ENCODE measurements at regions not wholly inside any gene's neighbourhood (a gene's known extent, or its start where the extent isn't known, plus 50 kb on each side); places are given as distances from the start of the nearest gene placed in this dataset.

DNA sequence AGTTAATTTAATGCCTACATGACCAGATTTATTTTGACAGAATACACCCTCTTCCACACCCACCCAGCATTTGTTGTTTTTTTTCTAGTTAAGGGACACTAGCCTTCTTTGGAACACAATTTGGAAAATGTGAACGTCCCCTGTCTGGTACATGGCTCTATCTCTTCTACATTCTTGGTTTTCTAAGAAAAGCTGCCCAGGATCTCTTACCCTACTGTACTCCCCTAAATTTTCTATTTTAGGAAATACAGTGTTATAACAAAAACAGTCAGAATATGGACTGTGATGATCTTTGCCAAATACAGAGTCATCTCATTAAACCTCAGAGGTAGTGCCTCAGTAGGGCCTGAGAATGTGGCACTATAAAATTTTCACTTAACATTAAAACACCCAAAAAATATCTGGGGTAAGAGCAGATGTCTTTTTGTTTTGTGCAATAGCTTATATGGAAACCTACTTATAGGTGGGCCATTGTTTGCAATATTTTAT is 93.1 kb upstream of the SPON1 start:
- no peak for DNase-seq (ENCODE audit: low spot score)

DNA sequence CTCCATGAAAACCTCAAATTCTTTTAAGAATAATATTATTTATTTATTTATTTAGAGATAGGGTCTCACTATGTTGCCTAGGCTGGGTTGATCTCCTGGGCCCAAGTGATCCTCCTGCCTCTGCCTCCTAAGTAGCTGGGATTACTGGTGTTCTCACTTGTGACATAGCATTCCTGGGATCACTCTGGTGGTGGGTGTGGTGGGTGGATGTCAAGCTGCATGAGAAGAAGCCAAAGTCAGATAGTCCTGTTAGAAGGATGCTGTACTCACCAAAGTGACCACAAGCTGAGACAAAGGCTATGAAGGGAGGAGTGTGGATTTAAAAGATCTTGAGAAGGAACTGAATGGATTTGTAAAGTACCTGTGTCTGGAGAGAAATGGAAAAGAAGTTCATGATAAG is 87.9 kb upstream of the SPON1 start:
- no peak for DNase-seq (ENCODE audit: low spot score)

DNA sequence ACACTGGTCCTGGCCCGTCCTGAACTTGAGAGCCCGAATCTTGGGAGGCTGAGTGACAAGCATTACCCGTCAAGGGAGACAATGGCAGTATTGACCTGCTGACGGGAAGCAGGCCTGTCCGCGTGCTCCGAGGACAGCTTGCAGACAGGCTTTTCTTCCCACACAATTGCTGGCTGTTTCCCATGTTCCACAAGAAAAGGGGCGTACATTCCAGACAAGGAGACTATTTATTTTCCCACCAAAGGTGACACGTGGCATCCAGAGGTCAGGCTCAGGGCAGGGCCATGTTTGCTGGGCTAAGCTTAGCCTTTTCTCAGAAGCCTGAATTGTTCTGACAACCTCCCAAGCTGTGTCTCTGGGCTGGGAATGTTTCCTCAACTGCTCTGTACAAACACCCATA is 86.9 kb upstream of the SPON1 start:
- DNase-seq (ENCODE audit: low spot score) = no peak

DNA sequence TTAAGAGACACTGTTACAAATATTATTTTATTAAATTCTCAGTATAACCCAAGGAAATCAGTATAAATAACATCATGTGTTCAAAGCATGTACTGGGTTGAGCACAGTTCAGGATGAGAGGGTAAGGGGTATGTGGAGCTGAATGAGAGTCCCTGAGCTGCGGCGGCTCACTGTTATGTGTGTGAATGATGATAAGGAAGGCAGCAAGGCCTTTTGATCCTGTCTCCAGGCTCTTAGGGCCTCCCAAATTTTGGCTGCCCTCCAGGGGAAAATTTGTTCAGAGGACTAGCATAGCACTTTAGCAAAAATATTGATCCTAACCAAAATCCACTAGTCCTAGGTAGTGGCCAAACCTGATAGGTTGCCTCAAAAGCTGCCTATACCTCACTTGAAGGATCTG is 86.1 kb upstream of the SPON1 start:
- DNase-seq (ENCODE audit: low spot score) = no peak

DNA sequence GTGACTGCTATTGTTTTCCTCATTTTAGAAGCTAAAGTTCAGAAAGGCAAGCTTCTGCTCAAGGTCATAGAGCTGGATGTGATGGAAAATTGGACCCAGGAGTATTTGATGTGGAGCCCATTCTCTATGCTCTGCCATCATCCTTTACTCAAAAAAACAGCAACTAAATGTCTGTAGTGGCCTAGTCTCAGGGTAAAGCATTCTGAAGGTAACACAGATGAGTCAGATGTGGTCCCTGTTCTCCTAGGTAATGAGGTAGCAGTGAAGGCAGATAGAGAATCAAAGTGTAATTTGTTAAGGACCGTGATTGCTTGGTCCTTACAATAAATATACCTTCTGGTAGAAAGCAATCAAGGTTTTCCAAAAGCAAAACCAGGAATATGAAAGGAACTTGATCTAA is 84.4 kb upstream of the SPON1 start:
- no peak for DNase-seq (ENCODE audit: low spot score)

DNA sequence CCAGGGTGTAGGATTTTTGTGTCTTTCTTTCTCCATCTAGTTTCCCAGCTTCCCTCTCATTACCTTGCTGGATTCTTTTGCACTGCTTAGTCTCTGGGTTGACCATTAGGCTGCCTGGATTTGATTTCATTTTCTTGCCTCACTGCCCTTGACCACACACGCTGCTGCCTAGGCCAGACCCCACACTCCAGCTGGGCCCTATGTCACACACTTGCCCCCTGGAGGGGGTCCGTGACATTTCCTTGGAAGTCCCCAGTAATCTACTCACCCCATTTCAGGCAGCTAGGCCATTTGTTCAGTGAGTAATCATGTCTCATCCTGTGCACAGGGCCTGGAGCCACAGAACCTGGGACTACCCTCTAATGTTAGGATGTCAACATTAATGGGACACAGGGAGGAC is 81.9 kb upstream of the SPON1 start:
- DNase-seq (ENCODE audit: low spot score) = no peak

DNA sequence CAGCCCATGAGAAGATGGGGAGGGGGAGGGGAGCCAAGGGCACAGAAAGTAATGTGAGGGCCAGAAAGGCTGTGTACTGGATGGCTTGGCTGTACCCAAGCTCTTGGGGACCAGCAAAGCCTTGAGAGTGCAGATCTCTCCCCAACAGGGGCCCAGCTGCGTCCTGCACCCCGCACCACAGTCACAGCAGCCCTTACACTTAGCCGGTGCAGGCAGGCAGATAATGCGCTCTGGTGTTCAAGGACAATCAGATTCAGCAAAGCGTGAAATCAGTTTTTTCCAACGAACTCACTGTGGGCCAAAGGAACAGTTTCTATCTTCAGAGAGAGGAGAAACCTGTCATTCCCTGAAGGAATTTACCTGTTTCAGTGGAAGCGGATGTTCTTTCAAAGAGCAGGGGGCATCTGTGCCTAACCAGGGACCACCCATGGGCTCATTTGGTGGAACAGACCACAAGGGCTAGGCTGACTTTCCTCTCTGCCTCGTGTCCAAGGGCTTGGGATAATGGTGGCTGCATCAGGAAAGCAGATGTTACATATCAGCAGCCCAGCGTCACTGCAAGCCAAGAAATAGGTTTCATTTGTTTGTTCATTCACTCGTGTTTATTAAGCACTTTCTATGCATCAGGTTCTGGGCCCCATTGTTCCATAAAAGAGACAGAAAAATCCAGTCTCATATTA is 81.2 kb upstream of the SPON1 start:
- no peak for DNase-seq (ENCODE audit: low spot score)

DNA sequence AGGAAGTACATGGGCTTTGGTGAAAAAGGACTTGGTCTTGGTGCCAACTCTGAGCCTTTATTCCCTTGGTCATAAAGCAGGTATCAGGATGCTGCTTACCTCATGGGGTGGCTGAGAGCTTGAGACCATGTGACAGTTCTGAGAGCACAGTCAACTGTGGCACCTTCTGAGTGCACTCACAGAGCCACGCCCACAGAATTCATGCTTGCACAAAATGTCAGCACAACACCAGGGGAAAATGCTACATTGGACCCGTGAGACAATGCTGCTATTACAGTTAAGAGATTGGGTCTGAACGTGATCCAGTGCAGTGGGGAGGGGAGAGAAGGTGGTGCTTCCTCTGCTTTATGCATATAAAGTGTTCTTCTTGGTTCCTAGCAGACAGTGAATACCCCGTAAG is 79.5 kb upstream of the SPON1 start:
- DNase-seq (ENCODE audit: low spot score) = no peak

DNA sequence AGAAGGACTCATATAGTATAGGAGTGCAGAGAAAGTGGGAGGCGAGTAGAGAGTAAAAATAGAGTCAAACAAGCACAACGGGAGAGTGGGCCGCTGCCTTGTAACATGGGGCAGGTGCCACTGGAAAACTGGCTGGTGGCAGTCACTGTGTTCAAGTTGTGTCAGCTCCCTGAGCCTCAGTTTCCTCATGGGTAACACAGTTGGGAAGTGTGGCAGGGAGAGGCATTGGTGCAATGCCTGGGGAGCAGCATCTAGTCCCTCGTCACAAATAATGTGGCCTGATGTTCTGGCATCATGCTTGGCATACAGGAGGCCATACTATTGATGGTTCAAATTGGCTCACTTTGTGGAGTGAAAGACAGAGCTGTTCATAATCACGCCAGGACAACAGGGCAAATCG is 78.9 kb upstream of the SPON1 start:
- no peak for DNase-seq (ENCODE audit: low spot score)

DNA sequence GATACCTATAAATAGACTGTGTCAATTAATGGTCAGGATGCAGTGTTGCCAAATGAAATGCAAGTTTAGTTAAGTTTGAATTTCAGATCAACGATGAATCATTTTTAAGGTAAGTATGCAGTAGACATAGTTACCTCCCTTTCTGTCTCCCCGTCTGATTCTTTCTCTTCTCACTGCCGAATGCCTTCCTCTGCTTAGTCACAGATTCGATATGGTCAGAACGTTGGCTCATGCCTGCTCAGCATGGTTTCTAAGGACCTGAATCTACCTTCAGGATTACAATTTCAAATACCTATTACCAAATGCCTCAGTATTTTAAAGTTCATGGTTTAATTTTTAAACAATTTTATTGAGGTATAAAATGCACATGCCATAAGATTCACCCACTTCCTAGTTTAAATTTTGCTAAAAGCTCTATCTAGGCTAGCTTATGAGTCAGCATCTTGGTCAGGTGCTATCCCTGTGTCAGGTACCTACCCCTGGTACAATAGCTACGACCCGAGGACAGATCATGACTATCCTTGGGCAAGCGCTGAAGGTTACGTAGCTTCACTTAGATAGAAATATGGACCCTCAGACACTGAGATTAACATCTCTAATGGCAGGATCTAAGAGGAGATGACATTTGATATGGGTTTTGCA is 78.2 kb upstream of the SPON1 start:
- no peak for DNase-seq (ENCODE audit: low spot score)

DNA sequence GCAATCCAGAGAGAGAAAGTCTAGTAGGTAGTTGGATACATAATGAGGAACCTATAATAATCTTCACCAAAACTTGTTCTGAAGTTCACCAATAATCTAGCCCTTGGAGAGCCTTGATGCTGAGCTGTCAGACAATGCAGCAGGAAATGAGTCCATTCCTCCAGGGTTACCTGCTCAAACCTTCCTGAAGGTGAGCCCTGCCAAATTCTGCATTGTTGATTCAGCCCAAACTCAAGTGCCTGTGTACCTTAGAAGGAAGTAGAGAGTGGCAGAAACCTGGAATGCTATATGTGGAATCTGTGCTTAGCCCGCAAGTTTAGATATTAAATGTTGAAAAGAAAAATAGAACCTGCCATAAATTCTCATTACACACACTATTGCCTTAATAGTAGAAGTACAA is 77.4 kb upstream of the SPON1 start:
- DNase-seq (ENCODE audit: low spot score) = no peak

DNA sequence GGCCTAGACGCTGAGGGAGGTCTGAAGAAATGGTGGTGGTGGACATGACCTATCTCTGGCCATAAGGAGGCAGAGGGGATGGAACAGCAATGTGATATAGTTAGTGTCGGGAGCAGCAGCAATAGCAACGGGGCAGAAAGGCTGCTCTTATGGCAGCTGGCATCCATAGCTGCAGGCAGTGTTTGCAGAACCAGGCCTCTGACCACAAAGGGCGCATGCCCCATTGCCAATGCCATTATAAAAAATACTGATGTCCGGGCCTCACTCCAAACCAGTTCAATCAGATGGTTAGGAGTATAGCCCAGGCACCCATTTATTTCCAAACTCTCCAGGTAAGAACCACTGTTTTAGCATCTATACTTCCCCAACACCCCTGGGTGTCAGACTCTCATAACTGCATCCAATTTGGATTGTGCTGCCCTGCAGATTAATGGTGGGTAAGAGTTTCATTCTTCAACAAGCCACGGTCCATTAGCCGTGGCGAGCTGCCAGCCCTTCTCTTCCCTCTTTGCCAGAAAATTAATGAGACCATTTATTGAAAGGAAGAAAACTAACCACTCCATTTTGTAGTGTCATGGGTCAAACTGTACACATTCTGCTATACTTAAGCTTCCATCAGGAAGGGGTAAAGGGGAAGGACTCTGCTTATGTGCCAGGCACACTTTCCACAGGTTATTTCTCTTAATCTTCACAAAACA is 72.8 kb upstream of the SPON1 start:
- DNase-seq (ENCODE audit: low spot score) = no peak

DNA sequence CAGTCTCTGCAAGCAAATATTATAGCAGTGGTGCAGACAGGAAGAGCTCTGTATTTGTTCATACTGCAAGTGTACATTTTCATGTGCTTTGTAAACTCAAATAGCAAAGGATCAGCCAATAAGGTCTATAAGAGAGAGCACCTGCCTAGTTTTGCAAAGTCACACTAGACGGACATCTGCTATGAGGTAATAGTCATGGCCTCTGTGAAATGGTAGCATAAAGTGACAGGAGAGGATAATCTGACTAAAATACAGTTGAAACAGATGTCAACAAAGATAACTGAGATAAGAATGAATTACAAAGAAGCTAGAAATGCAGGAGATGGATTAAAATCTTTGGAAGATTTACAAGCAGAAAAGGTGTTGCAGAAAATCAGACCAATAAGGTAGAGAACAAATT is 70.6 kb upstream of the SPON1 start:
- DNase-seq (ENCODE audit: low spot score) = no peak

DNA sequence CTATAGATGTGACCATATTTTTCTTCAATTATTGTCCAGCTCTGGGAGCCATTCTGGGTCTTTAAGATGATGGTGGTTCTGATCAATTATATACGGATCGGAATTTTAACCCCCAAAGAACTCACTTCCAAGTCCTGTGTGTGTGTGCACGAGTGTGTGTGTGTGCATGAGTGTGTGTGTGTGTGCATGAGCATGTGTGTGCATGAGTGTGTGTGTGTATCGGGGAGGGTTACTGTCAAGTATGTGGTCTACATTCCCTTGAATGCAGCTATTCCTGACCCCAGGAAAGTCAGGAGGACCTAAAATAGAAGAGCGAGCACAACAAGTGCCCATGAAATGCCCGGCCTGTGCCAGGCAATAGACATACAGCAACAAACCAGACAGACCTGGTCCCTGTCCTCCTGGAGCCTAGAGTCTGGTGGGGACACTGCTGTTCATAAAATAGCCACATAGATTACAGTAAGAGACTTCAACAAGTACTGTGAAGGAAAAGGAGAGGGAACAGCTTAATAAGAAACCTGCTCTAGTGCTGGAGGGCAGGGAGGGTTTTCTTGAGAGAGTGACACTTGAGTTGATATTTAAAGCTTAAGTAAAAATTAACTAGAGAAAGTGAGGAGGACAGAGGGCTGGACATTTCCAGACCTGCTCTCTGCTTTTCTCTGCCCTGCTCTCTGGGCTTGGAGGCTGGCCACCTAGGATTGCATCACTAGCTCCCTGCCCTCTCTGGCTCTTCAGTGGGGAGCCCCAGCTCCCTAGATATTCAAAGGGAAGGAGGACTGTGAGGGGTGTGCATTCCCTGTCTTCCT is 66.1 kb upstream of the SPON1 start:
- no peak for DNase-seq (ENCODE audit: low spot score)

DNA sequence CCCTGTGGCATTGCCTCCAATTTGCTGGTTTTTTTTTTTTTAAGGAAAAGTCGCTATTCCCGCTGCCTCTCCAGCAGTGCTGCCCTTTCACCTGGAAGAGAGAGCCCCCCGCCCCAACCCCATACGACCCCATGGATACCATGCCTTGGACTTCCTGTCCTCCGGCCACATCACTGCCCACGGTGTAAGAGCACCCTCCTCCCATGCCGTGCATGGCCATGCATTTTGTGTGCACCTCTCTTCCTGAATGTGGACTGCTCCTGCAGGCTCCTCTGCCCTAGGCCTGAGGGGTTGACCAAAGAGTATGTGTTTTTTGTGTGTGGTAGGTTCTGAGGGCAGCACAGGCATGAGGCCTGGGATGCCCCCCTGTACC is 65.6 kb upstream of the SPON1 start:
- DNase-seq (ENCODE audit: low spot score) = no peak

DNA sequence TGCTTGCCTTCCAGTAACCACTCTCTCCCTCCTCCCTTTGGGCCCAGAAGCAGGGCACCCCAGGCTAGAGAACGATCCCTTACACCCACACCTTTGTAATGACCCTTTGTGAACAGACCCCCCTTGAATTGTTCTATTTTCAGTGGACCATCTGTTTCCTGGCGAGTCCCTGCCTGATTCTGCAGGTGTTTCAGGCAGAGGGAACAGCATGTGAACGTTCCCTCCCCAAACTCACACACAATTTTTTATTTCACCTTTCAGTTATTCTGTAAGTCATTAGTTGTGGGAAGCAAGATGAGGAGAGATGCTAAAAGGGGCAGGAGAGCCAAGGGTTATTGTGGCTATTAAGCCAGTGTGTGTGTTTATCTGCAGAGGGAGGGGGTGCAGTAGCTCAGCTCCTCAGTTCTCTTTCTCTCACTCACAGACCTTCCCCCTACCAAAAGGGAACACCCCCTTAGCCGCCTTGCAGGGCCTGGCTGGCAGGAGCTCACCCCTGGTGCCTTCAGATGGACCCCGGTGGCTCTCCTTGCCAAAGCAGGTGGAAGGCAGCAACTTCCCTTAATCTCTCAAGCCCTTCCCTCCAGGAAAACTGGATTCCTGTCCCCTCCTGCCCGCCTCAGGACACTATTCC is 64.8 kb upstream of the SPON1 start:
- DNase-seq (ENCODE audit: low spot score) = no peak

DNA sequence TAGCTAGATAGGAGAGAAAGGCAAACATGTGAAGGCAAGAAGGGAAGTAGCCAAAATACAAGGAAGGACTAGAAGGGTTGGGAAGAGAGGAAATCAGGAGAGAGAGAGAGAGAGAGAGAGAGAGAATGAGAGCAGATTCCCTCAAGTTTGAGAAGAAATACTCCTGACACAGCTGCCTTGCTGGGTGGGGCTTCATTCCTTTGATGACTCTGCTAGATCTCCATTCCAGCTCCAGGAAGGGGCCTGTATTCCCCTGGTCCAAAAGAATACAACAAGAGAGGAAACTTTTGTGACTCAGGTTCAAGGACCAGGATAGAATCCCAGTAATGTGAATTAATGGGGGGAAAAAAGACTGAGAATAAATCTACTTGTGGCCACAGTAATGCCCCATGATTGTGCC is 62.9 kb upstream of the SPON1 start:
- DNase-seq (ENCODE audit: low spot score) = no peak

DNA sequence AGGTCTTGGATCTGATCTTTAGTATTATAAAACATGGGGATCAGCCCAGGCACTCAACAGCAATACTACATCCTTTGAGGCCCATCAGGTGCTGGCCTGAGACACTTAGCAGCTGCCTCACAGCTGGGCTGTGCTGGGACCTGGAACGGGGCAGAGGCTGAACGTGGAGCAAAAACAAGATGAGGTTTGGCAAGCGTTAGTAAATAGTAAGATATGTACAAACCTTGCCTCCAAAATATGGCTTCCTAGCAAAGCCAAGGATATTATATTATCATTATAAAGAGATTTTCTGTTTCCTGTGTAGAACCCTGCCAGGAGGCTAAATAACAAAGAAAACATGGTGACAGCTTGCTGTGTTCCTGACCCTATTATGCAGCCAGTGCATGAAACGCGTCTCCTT is 60.0 kb upstream of the SPON1 start:
- no peak for DNase-seq (ENCODE audit: low spot score)

DNA sequence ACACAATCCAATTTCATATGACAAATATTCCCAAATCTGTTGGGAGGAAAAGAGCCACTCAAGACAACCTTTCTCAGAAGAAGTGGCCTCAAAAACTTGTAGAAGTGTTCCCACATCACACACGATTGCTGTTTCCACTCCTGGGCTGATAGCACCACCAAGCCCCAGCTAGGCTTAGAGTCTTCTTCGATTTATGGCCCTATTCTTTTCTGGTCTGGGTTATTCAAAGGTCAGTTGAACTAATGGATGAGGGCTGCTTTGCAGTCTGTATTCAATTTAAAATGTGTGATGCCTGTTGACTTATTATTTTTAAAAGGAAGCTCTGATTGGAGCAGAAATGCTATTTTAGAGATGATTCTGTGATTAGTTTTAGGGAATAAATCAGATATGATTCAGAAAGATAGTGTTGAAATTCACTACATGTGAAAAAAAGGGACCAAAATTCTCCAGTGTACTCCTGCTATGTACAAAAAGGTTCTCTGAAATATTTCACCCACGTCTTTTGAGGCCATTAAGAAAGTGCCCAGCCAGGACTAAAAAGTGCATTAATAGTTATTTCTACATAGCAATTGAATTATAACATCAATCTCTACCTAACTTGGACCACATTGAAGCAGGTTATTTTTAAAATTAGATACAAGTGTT is 57.3 kb upstream of the SPON1 start:
- DNase-seq (ENCODE audit: low spot score) = no peak

DNA sequence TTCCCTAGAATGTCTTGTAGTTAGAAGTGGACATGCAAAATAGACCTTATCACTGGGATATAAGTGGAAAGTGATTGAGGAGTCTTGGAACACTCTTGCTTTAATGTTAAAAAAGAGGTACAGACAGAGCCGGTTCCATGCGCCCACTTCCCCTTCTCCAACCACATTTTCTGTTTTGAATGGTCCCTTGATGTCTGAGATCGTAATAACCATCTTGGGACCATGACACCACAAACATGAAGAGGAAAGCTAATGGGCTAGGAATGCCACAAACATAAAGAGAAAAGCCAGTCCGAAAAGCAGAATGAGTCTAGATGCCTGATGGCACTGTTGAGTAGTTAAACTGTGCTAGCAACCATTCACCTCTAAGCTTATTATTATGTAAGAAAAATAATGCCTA is 54.8 kb upstream of the SPON1 start:
- DNase-seq (ENCODE audit: low spot score) = no peak

DNA sequence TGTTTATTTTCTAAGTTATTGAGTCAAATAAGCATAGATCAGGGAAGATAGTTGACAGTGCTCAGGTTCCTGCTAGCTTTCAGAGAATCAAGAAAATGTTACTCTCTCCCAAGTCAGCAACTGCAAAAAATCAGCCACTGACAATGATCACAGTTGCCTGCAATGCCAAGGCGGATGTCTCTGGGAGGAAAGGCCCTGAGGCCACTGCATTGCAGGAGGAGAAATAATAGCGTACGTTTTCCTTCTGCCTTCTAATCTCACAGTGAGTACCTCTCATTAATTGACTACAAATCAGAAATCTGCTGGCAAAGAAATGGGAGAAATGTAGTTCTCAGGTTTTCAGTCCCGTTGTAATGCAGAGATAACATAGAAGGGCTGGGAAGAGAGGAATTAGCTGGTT is 54.0 kb upstream of the SPON1 start:
- no peak for DNase-seq (ENCODE audit: low spot score)

Data from Ammon's horn (tissue), 1 donor.